Ishikawa (cell line): ENCODE measurements at regions not wholly inside any gene's neighbourhood (a gene's known extent, or its start where the extent isn't known, plus 50 kb on each side); places are given as distances from the start of the nearest gene placed in this dataset.

Source experiments
- CEBPB ChIP-seq: IDR thresholded peaks from 2 replicates; pipeline ENCODE4 v1.6.1; 2012
- CREB1 ChIP-seq: IDR thresholded peaks from 2 replicates; pipeline ENCODE4 v1.6.1; 2012; ENCODE audit warnings: low read depth
- EGR1 ChIP-seq: IDR thresholded peaks from 2 replicates; pipeline ENCODE4 v1.6.1; 2012
- EP300 ChIP-seq: IDR thresholded peaks from 2 replicates; pipeline ENCODE4 v1.6.1; 2012; ENCODE audit warnings: borderline replicate concordance
- FOXM1 ChIP-seq: IDR thresholded peaks from 2 replicates; pipeline ENCODE4 v1.6.1; 2012; ENCODE audit warnings: low read depth, borderline replicate concordance
- MAX ChIP-seq: IDR thresholded peaks from 2 replicates; pipeline ENCODE4 v1.6.1; 2012
- RAD21 ChIP-seq: IDR thresholded peaks from 2 replicates; pipeline ENCODE4 v1.6.1; 2012; ENCODE audit warnings: low read depth
- TAF1 ChIP-seq: IDR thresholded peaks from 2 replicates; pipeline ENCODE4 v1.6.1; 2012; ENCODE audit warnings: low read depth, mild to moderate bottlenecking
- TCF12 ChIP-seq: IDR thresholded peaks from 2 replicates; pipeline ENCODE4 v1.6.1; 2012; ENCODE audit warnings: low read depth
- TEAD4 ChIP-seq: IDR thresholded peaks from 2 replicates; pipeline ENCODE4 v1.6.1; 2012
- USF1 ChIP-seq: IDR thresholded peaks from 2 replicates; pipeline ENCODE4 v1.6.1; 2012
- YY1 ChIP-seq: IDR thresholded peaks from 2 replicates; pipeline ENCODE4 v1.6.1; 2012; ENCODE audit warnings: low read depth

GRCh38 chr15:44861917-44862316 lies 94.6 kb upstream of the TERB2 start:
- TF ChIP-seq TAF1 (no peak), MAX (no peak), FOXM1 (no peak), TEAD4 (no peak), EP300 (no peak), EGR1 (no peak), USF1 (no peak), TCF12 (no peak), RAD21 (no peak), CREB1 (no peak), CEBPB (no peak), YY1 (no peak)
